ENCODE measurements at regions not wholly inside any gene's neighbourhood (a gene's known extent, or its start where the extent isn't known, plus 50 kb on each side); places are given as distances from the start of the nearest gene placed in this dataset.

GRCh38 chr10:76631884-76632766 lies 1005.5 kb downstream of the KCNMA1 start:
- Histone ChIP-seq H3K4me3 (no peak overlapping the region), H3K36me3 (no peaks in the 10 kb centered on the region), H3K9me3 (no peaks in the 10 kb centered on the region), H3K27ac (no peak overlapping the region), H3K4me1 (no peaks in the 10 kb centered on the region), H3K27me3 (no peaks in the 10 kb centered on the region)
- TF ChIP-seq, protein P1, sequence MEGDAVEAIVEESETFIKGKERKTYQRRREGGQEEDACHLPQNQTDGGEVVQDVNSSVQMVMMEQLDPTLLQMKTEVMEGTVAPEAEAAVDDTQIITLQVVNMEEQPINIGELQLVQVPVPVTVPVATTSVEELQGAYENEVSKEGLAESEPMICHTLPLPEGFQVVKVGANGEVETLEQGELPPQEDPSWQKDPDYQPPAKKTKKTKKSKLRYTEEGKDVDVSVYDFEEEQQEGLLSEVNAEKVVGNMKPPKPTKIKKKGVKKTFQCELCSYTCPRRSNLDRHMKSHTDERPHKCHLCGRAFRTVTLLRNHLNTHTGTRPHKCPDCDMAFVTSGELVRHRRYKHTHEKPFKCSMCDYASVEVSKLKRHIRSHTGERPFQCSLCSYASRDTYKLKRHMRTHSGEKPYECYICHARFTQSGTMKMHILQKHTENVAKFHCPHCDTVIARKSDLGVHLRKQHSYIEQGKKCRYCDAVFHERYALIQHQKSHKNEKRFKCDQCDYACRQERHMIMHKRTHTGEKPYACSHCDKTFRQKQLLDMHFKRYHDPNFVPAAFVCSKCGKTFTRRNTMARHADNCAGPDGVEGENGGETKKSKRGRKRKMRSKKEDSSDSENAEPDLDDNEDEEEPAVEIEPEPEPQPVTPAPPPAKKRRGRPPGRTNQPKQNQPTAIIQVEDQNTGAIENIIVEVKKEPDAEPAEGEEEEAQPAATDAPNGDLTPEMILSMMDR (IDR thresholded peaks at IDR 0.05) = no peak
- TF ChIP-seq POLR2AphosphoS5 (IDR thresholded peaks at IDR 0.05) = no peak
- TF ChIP-seq POLR2A (IDR thresholded peaks at IDR 0.05) = no peak
- intact Hi-C loops (cut with DNase I; ENCODE audit: low total_unique reads) = no loop called here
- no peak for DNase-seq (ENCODE audit: low spot score in 2 of 2)

DNA sequence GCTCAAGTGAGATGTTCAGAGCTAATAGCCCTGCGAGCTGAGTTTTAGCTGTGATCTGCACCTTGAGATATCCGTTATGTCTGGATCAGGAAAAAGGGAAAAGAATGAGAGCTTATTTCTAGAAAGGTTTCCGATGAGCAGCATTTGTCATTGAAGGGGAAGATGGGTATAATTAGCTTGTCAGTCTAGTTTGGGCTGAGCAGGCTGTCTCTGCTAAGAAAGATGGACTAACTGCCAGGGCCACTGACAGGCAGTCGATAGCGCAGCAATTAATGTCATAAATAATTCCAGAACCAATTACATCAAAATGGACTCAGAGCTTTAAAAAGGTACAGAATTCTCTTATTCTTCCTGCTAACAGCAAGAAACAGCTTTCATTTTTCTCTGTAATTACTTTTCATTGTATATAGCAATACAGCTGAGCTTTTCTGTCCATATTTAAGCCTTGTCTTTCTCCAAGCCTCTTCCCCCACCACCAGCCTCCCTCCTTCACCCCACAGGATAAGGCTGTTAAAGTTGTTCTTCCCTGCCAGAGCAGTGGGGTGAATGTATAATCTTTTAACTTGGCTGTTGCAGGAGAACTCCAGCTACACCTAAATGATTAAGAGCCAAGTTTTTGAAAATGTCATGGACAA lies 1006.5 kb downstream of the KCNMA1 start:
- no peak for DNase-seq (ENCODE audit: low spot score in 2 of 2)
- H3K27ac ChIP-seq = no peak overlapping the region
- intact Hi-C loops (cut with DNase I; ENCODE audit: low total_unique reads) = no loop called here

GRCh38 chr10:76628801-76629200 lies 1008.8 kb downstream of the KCNMA1 start:
- TF ChIP-seq POLR2AphosphoS5 (IDR thresholded peaks at IDR 0.05) = no peak
- TF ChIP-seq, protein P1 (IDR thresholded peaks at IDR 0.05) = no peak
- TF ChIP-seq POLR2A (IDR thresholded peaks at IDR 0.05) = no peak
- intact Hi-C loops (cut with DNase I; ENCODE audit: low total_unique reads) = no loop called here
- Histone ChIP-seq H3K36me3 (no peaks in the 10 kb centered on the region), H3K4me1 (no peaks in the 10 kb centered on the region), H3K4me3 (no peak overlapping the region), H3K9me3 (no peaks in the 10 kb centered on the region), H3K27me3 (no peaks in the 10 kb centered on the region), H3K27ac (no peak overlapping the region)
- no peak for DNase-seq (ENCODE audit: low spot score in 2 of 2)

More for the DNA sequence above, 1006.5 kb downstream of the KCNMA1 start:
- H3K36me3 ChIP-seq = no peaks in the 10 kb centered on the region
- H3K4me3 ChIP-seq = no peak overlapping the region
- no peak for TF ChIP-seq POLR2AphosphoS5 (IDR thresholded peaks at IDR 0.05)
- no peak for TF ChIP-seq POLR2A (IDR thresholded peaks at IDR 0.05)
- TF ChIP-seq, protein P1 (IDR thresholded peaks at IDR 0.05) = no peak
- no peaks in the 10 kb centered on the region for H3K9me3 ChIP-seq
- no peaks in the 10 kb centered on the region for H3K4me1 ChIP-seq
- H3K27me3 ChIP-seq = no peaks in the 10 kb centered on the region

DNA sequence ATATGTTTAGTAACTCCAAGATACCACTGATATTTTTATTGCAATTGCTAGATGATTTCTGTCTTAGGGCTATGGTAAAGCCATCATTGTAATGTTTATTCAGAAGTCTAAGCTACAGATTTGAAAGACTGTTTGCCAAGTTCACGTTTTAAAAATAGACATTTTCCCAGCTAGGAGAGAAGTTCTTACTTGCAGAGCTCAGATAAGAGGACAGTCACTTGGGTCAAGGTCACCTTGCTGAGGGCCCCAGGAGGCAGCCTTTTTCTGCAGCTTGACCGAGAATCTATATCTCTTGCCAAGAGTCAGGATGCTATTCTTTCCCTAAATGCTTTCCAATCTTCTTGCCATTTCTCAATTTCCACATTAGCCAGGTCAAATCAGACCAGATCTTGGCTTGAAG lies 1011.2 kb downstream of the KCNMA1 start:
- intact Hi-C loops (cut with DNase I; ENCODE audit: low total_unique reads) = no loop called here
- TF ChIP-seq, protein P1 (IDR thresholded peaks at IDR 0.05) = no peak
- no peak for TF ChIP-seq POLR2AphosphoS5 (IDR thresholded peaks at IDR 0.05)
- no peaks in the 10 kb centered on the region for H3K9me3 ChIP-seq
- no peak overlapping the region for H3K4me3 ChIP-seq
- no peak overlapping the region for H3K27ac ChIP-seq
- no peaks in the 10 kb centered on the region for H3K27me3 ChIP-seq
- H3K36me3 ChIP-seq = no peaks in the 10 kb centered on the region
- H3K4me1 ChIP-seq = no peaks in the 10 kb centered on the region
- no peak for DNase-seq (ENCODE audit: low spot score in 2 of 2)

- H3K27ac ChIP-seq = no peak overlapping the region
- H3K27me3 ChIP-seq = no peaks in the 10 kb centered on the region
- H3K9me3 ChIP-seq = peaks cover 4% of the 10 kb centered on the region in 2 donors
- TF ChIP-seq POLR2A (IDR thresholded peaks at IDR 0.05) = no peak
- intact Hi-C loops (cut with DNase I; ENCODE audit: low total_unique reads) = no loop called here
- no peaks in the 10 kb centered on the region for H3K4me1 ChIP-seq
- H3K4me3 ChIP-seq = no peak overlapping the region
- no peak for DNase-seq (ENCODE audit: low spot score in 2 of 2)
- H3K36me3 ChIP-seq = no peaks in the 10 kb centered on the region
These were observed 1013.1 kb downstream of the KCNMA1 start for GRCh38 chr10:76624470-76624869.
